Ectodermal cell (in vitro differentiated cells): ENCODE measurements at regions not wholly inside any gene's neighbourhood (a gene's known extent, or its start where the extent isn't known, plus 50 kb on each side); places are given as distances from the start of the nearest gene placed in this dataset.

Source experiments
- H3K27ac ChIP-seq: 2 replicates; pipeline ENCODE4 v1.7.0; 2013; ENCODE audit warnings: mild to moderate bottlenecking, low read depth, low read length; ENCODE audit not compliant: insufficient read depth, poor library complexity, severe bottlenecking
- H3K27me3 ChIP-seq: 2 replicates; pipeline ENCODE4 v1.7.0; 2013; ENCODE audit warnings: mild to moderate bottlenecking, low read length; ENCODE audit not compliant: insufficient read depth, control insufficient read depth, poor library complexity, severe bottlenecking
- H3K36me3 ChIP-seq: one replicate; pipeline ENCODE4 v1.7.0; 2013; ENCODE audit warnings: low read length; ENCODE audit not compliant: control insufficient read depth, insufficient read depth
- H3K4me1 ChIP-seq: one replicate; pipeline ENCODE4 v1.7.0; 2013; ENCODE audit warnings: low read length; ENCODE audit not compliant: control insufficient read depth, insufficient read depth
- H3K4me3 ChIP-seq: 2 replicates; pipeline ENCODE4 v1.7.0; 2013; ENCODE audit warnings: low read depth, low read length, control low read depth; ENCODE audit not compliant: insufficient read depth
- H3K9me3 ChIP-seq: 2 replicates; pipeline ENCODE4 v1.7.0; 2013; ENCODE audit warnings: mild to moderate bottlenecking, low read length, moderate library complexity; ENCODE audit not compliant: control insufficient read depth
- WGBS, 2 experiments: methylation state at CpG; one replicate each; pipeline ENCODE4 v1.1.7; 2013; ENCODE audit warnings: missing lambda C conversion rate in 2 of 2; 5-methylcytosine and 5-hydroxymethylcytosine counted together

- Histone ChIP-seq H3K4me1 (no peaks in the 10 kb centered on the region), H3K36me3 (no peaks in the 10 kb centered on the region), H3K27ac (no peak overlapping the region), H3K27me3 (no peaks in the 10 kb centered on the region), H3K9me3 (no peaks in the 10 kb centered on the region), H3K4me3 (no peak overlapping the region)
- 76 to 79% methylated on average over 7 of the region's 7 CpGs for WGBS, 2 experiments
These were observed 654.1 kb downstream of the PTPRU start for GRCh38 chr1:29890201-29890959.

GRCh38 chr1:29889776-29890175 is 653.5 kb downstream of the PTPRU start:
- Histone ChIP-seq H3K4me1 (no peaks in the 10 kb centered on the region), H3K27me3 (no peaks in the 10 kb centered on the region), H3K27ac (no peak overlapping the region), H3K36me3 (no peaks in the 10 kb centered on the region), H3K4me3 (no peak overlapping the region), H3K9me3 (no peaks in the 10 kb centered on the region)
- WGBS, 2 experiments = 86 to 88% methylated on average over 4 of the region's 4 CpGs

- Histone ChIP-seq H3K27ac (no peak overlapping the region), H3K36me3 (no peaks in the 10 kb centered on the region), H3K9me3 (no peaks in the 10 kb centered on the region), H3K4me3 (no peak overlapping the region), H3K27me3 (no peaks in the 10 kb centered on the region), H3K4me1 (peaks cover 7% of the 10 kb centered on the region)
- 94% methylated on average over 2 of the region's 2 CpGs for WGBS, 2 experiments
These were observed 648.4 kb downstream of the PTPRU start for GRCh38 chr1:29884740-29885139.

GRCh38 chr1:29883986-29884385 is 647.7 kb downstream of the PTPRU start:
- Histone ChIP-seq H3K36me3 (no peaks in the 10 kb centered on the region), H3K27me3 (no peaks in the 10 kb centered on the region), H3K4me3 (no peak overlapping the region), H3K9me3 (no peaks in the 10 kb centered on the region), H3K27ac (no peak overlapping the region), H3K4me1 (peaks cover 7% of the 10 kb centered on the region)
- WGBS, 2 experiments = 94 to 96% methylated on average over 12 of the region's 12 CpGs

- H3K36me3 ChIP-seq = no peaks in the 10 kb centered on the region
- no peaks in the 10 kb centered on the region for H3K9me3 ChIP-seq
- peaks cover 7% of the 10 kb centered on the region for H3K4me1 ChIP-seq
- H3K27me3 ChIP-seq = no peaks in the 10 kb centered on the region
- no peak overlapping the region for H3K27ac ChIP-seq
- no peak overlapping the region for H3K4me3 ChIP-seq
- 88 to 89% methylated on average over 4 of the region's 4 CpGs for WGBS, 2 experiments
These were observed 647.1 kb downstream of the PTPRU start for GRCh38 chr1:29883411-29883832.

GRCh38 chr1:29880556-29880955 is 644.2 kb downstream of the PTPRU start:
- Histone ChIP-seq H3K4me1 (peaks cover 7% of the 10 kb centered on the region), H3K9me3 (no peaks in the 10 kb centered on the region), H3K27ac (no peak overlapping the region), H3K4me3 (no peak overlapping the region), H3K27me3 (no peaks in the 10 kb centered on the region), H3K36me3 (no peaks in the 10 kb centered on the region)
- WGBS, 2 experiments = 67 to 68% methylated on average over 1 of the region's 1 CpG

GRCh38 chr1:29879217-29879616 is 642.9 kb downstream of the PTPRU start:
- Histone ChIP-seq H3K4me1 (peaks cover 7% of the 10 kb centered on the region), H3K27ac (no peak overlapping the region), H3K9me3 (no peaks in the 10 kb centered on the region), H3K27me3 (no peaks in the 10 kb centered on the region), H3K36me3 (no peaks in the 10 kb centered on the region), H3K4me3 (no peak overlapping the region)
- WGBS, 2 experiments = 89% methylated on average over 8 of the region's 8 CpGs

- peaks cover 7% of the 10 kb centered on the region for H3K4me1 ChIP-seq
- H3K9me3 ChIP-seq = no peaks in the 10 kb centered on the region
- H3K4me3 ChIP-seq = no peak overlapping the region
- no peaks in the 10 kb centered on the region for H3K27me3 ChIP-seq
- H3K27ac ChIP-seq = no peak overlapping the region
- no peaks in the 10 kb centered on the region for H3K36me3 ChIP-seq
- 95 to 97% methylated on average over 9 of the region's 9 CpGs for WGBS, 2 experiments
These were observed 642.2 kb downstream of the PTPRU start for GRCh38 chr1:29878501-29878900.

- H3K36me3 ChIP-seq = no peaks in the 10 kb centered on the region
- H3K4me3 ChIP-seq = no peak overlapping the region
- no peaks in the 10 kb centered on the region for H3K9me3 ChIP-seq
- no peak overlapping the region for H3K27ac ChIP-seq
- H3K27me3 ChIP-seq = no peaks in the 10 kb centered on the region
- no peaks in the 10 kb centered on the region for H3K4me1 ChIP-seq
- 72 to 75% methylated on average over 8 of the region's 8 CpGs for WGBS, 2 experiments
These were observed 640.6 kb downstream of the PTPRU start for GRCh38 chr1:29876902-29877301.

GRCh38 chr1:29876441-29876840 is 640.1 kb downstream of the PTPRU start:
- Histone ChIP-seq H3K9me3 (no peaks in the 10 kb centered on the region), H3K27ac (no peak overlapping the region), H3K4me1 (no peaks in the 10 kb centered on the region), H3K36me3 (no peaks in the 10 kb centered on the region), H3K4me3 (no peak overlapping the region), H3K27me3 (no peaks in the 10 kb centered on the region)
- 89 to 92% methylated on average over 5 to 6 of the region's 6 CpGs for WGBS, 2 experiments
